GM23248 (cell line): ENCODE measurements at regions not wholly inside any gene's neighbourhood (a gene's known extent, or its start where the extent isn't known, plus 50 kb on each side); places are given as distances from the start of the nearest gene placed in this dataset.

ENCODE experiments used
- DNase-seq: peaks from one replicate; pipeline ENCODE4 v3.0.0-alpha.2; 2015
- H2AFZ ChIP-seq: fragments of 200-600 bp; sonication (generic); 2 replicates; pipeline ENCODE4 v1.6.1; 2016; ENCODE audit warnings: antibody characterized with exemption
- H3F3A ChIP-seq: fragments of 200-600 bp; sonication (generic); 2 replicates; pipeline ENCODE4 v1.6.1; 2016; ENCODE audit warnings: mild to moderate bottlenecking, antibody characterized with exemption, mixed run types; ENCODE audit not compliant: insufficient read depth
- H3K27ac ChIP-seq: fragments of 200-600 bp; sonication (generic); 2 replicates; pipeline ENCODE4 v1.5.1; 2016; ENCODE audit warnings: mild to moderate bottlenecking
- H3K27me3 ChIP-seq: fragments of 200-600 bp; sonication (generic); replicated peaks from 2 replicates; pipeline ENCODE4 v1.6.1; 2016; ENCODE audit warnings: mild to moderate bottlenecking; ENCODE audit not compliant: insufficient read depth
- H3K36me3 ChIP-seq: fragments of 200-600 bp; sonication (generic); 2 replicates; pipeline ENCODE4 v1.6.1; 2016; ENCODE audit warnings: low read depth, mild to moderate bottlenecking
- H3K4me1 ChIP-seq: fragments of 200-600 bp; sonication (generic); 2 replicates; pipeline ENCODE4 v1.6.1; 2016; ENCODE audit warnings: mild to moderate bottlenecking; ENCODE audit not compliant: insufficient read depth
- H3K4me2 ChIP-seq: fragments of 200-600 bp; sonication (generic); one replicate; pipeline ENCODE4 v1.6.1; 2016; ENCODE audit warnings: mild to moderate bottlenecking; ENCODE audit not compliant: unreplicated experiment
- H3K4me3 ChIP-seq: fragments of 200-600 bp; sonication (generic); 2 replicates; pipeline ENCODE4 v1.5.1; 2016; ENCODE audit warnings: mild to moderate bottlenecking
- H3K79me2 ChIP-seq: fragments of 200-600 bp; sonication (generic); 2 replicates; pipeline ENCODE4 v1.6.1; 2016; ENCODE audit warnings: mild to moderate bottlenecking; ENCODE audit not compliant: insufficient read depth
- H3K9ac ChIP-seq: fragments of 200-600 bp; sonication (generic); 2 replicates; pipeline ENCODE4 v1.6.1; 2016; ENCODE audit warnings: mild to moderate bottlenecking
- H3K9me2 ChIP-seq: fragments of 200-600 bp; sonication (generic); 2 replicates; pipeline ENCODE4 v1.6.1; 2016; ENCODE audit warnings: mixed run types, mild to moderate bottlenecking, moderate library complexity; ENCODE audit not compliant: insufficient read depth
- H3K9me3 ChIP-seq: fragments of 200-600 bp; sonication (generic); one replicate; pipeline ENCODE4 v1.6.1; 2017; ENCODE audit warnings: low read depth
- H4K20me1 ChIP-seq: fragments of 200-600 bp; sonication (generic); 2 replicates; pipeline ENCODE4 v1.6.0; 2016; ENCODE audit not compliant: insufficient read depth
- EZH2 ChIP-seq: fragments of 200-600 bp; sonication (generic); IDR thresholded peaks from 2 replicates; pipeline ENCODE4 v1.6.1; 2018; ENCODE audit warnings: antibody characterized with exemption, mild to moderate bottlenecking; ENCODE audit not compliant: insufficient read depth, poor library complexity, severe bottlenecking
- EZH2phosphoT487 ChIP-seq: fragments of 200-600 bp; sonication (generic); IDR thresholded peaks from 2 replicates; pipeline ENCODE4 v1.6.1; 2018; ENCODE audit warnings: antibody characterized with exemption, moderate library complexity, mild to moderate bottlenecking, low read depth; ENCODE audit not compliant: insufficient read depth
- WGBS, 2 experiments: methylation state at CpG; one replicate each; pipeline ENCODE4 v1.1.6; 2015 to 2017; ENCODE audit warnings: low lambda C conversion rate in 2 of 2, low coverage in 1 of 2; ENCODE audit errors: missing lambda C conversion rate in 2 of 2; 5-methylcytosine and 5-hydroxymethylcytosine counted together
- in situ Hi-C: fragments of 300-500 bp; cut with MboI; formaldehyde crosslinking; loops from 2 replicates; pipeline ENCODE4 v1.15.0; 2020

DNA sequence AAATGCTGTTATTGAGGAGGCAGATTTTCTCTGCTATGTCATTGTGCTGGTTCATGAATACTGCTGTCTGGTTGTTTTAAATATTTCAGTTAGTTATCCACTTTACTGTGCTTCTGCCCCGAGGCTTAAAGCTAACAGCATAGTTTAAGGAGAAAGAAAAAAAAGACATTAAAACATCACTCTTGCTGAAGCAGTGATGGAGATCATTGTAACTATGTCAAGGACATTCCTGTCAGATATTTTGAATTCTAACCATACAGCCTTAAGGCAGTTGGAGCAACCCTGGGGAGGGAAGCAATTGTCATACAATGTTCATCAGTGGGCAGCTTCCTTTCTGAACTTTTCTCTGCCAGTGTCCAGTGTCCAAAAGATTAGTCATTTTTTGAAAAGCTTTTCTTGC, 199.0 kb upstream of the DDX53 start:
- Histone ChIP-seq H3K27ac (peak overlapping the region; percentile 79), H2AFZ (no peak overlapping the region), H3F3A (peaks cover 14% of the 10 kb centered on the region; the same call in 1 of the 2 replicates), H4K20me1 (no peaks in the 10 kb centered on the region), H3K9me3 (no peaks in the 10 kb centered on the region), H3K79me2 (no peaks in the 10 kb centered on the region), H3K4me1 (peaks cover 17% of the 10 kb centered on the region), H3K9ac (peak overlapping the region; percentile 33; the same call in 1 of the 2 replicates), H3K4me3 (peak overlapping the region; percentile 40; the same call in 1 of the 2 replicates), H3K9me2 (no peaks in the 10 kb centered on the region), H3K36me3 (no peaks in the 10 kb centered on the region), H3K27me3 (no peaks in the 10 kb centered on the region), H3K4me2 (peak overlapping the region; percentile 36)
- 0 to 6% methylated on average over 1 of the region's 1 CpG for WGBS, 2 experiments
- in situ Hi-C loops = no loop called here
- TF ChIP-seq EZH2phosphoT487 (no peak), EZH2 (no peak)
- peak; percentile 58 for DNase-seq

DNA sequence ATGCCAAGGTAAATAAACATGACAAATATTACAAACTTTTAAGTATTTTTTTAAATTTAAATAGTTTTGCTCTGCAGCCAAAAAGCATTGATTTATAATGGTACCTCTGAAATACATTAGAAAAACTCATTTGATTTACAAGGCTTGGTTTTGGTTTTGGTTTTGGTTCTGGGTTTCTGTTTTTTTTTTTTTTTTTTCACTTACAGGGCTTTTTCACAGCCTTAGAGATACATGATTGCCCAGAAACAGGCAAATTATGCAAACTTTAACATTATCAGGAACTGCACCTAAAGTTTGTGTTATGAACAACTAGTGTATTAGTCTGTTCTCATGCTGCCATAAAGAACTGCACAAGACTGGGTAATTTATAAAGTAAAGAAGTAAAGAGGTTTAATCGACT, 196.4 kb upstream of the DDX53 start:
- 67 to 71% methylated on average over 1 of the region's 1 CpG for WGBS, 2 experiments

GRCh38 chrX:22810876-22811275, 188.9 kb upstream of the DDX53 start:
- H3K27me3 ChIP-seq = no peaks in the 10 kb centered on the region
- no peak overlapping the region for H2AFZ ChIP-seq
- DNase-seq = no peak
- no peaks in the 10 kb centered on the region for H3K9me3 ChIP-seq
- H3K4me1 ChIP-seq = no peaks in the 10 kb centered on the region
- no peaks in the 10 kb centered on the region for H3K9me2 ChIP-seq
- no peaks in the 10 kb centered on the region for H4K20me1 ChIP-seq
- no peaks in the 10 kb centered on the region for H3F3A ChIP-seq
- H3K27ac ChIP-seq = no peak overlapping the region
- H3K9ac ChIP-seq = no peak overlapping the region
- H3K36me3 ChIP-seq = no peaks in the 10 kb centered on the region
- no peak overlapping the region for H3K4me3 ChIP-seq
- 45 to 50% methylated on average over 2 of the region's 2 CpGs for WGBS, 2 experiments
- no peak overlapping the region for H3K4me2 ChIP-seq
- TF ChIP-seq EZH2 = no peak
- TF ChIP-seq EZH2phosphoT487 = no peak
- no peaks in the 10 kb centered on the region for H3K79me2 ChIP-seq
- in situ Hi-C loops = no loop called here

More for the DNA sequence above, 196.4 kb upstream of the DDX53 start:
- H3K4me3 ChIP-seq = no peak overlapping the region
- no peaks in the 10 kb centered on the region for H4K20me1 ChIP-seq
- no peaks in the 10 kb centered on the region for H3K36me3 ChIP-seq
- peaks cover 14% of the 10 kb centered on the region; the same call in 1 of the 2 replicates for H3F3A ChIP-seq
- no peaks in the 10 kb centered on the region for H3K9me2 ChIP-seq
- peaks cover 17% of the 10 kb centered on the region for H3K4me1 ChIP-seq
- H3K27ac ChIP-seq = no peak overlapping the region
- H3K27me3 ChIP-seq = no peaks in the 10 kb centered on the region
- in situ Hi-C loops = no loop called here
- DNase-seq = no peak
- TF ChIP-seq EZH2 (no peak), EZH2phosphoT487 (no peak)
- no peaks in the 10 kb centered on the region for H3K79me2 ChIP-seq
- H3K4me2 ChIP-seq = no peak overlapping the region
- no peak overlapping the region for H3K9ac ChIP-seq
- no peak overlapping the region for H2AFZ ChIP-seq
- H3K9me3 ChIP-seq = no peaks in the 10 kb centered on the region

GRCh38 chrX:22818061-22818460, 181.7 kb upstream of the DDX53 start:
- H3K36me3 ChIP-seq = no peaks in the 10 kb centered on the region
- H3K9me2 ChIP-seq = no peaks in the 10 kb centered on the region
- TF ChIP-seq EZH2 (no peak), EZH2phosphoT487 (no peak)
- no peak overlapping the region for H3K4me3 ChIP-seq
- in situ Hi-C loops = no loop called here
- H3K79me2 ChIP-seq = no peaks in the 10 kb centered on the region
- H3F3A ChIP-seq = no peaks in the 10 kb centered on the region
- peak; percentile 11 for DNase-seq
- H3K4me1 ChIP-seq = no peaks in the 10 kb centered on the region
- H2AFZ ChIP-seq = no peak overlapping the region
- no peaks in the 10 kb centered on the region for H4K20me1 ChIP-seq
- H3K9ac ChIP-seq = no peak overlapping the region
- H3K27ac ChIP-seq = no peak overlapping the region
- H3K27me3 ChIP-seq = no peaks in the 10 kb centered on the region
- H3K9me3 ChIP-seq = no peaks in the 10 kb centered on the region
- no peak overlapping the region for H3K4me2 ChIP-seq

DNA sequence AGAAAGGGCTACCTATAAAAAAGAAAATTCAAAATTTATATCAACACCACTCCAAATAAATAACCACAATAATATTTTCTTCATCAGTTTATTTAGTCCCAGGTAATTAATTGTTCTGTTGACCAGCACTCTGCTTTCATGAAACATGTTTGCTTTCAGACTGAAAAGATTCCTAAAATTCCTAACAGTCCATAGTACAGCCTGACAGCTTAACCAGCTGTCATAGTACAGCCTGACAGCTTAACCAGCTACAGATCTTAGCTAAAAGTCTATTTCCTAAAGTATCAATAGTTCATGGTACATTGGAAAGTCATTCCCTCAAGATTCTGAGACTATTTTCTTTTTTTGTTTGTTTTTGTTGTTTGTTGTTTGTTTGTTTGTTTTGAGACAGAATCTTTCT, 144.1 kb upstream of the DDX53 start:
- H3K36me3 ChIP-seq = no peaks in the 10 kb centered on the region
- no peak overlapping the region for H3K4me2 ChIP-seq
- H3K27me3 ChIP-seq = no peaks in the 10 kb centered on the region
- H3K9me3 ChIP-seq = no peaks in the 10 kb centered on the region
- no peak overlapping the region for H3K27ac ChIP-seq
- no peak overlapping the region for H3K4me3 ChIP-seq
- H3K79me2 ChIP-seq = no peaks in the 10 kb centered on the region
- no peak overlapping the region for H3K9ac ChIP-seq
- no peaks in the 10 kb centered on the region for H3K9me2 ChIP-seq
- H4K20me1 ChIP-seq = no peaks in the 10 kb centered on the region
- in situ Hi-C loops = no loop called here
- H3F3A ChIP-seq = no peaks in the 10 kb centered on the region
- TF ChIP-seq EZH2phosphoT487 = no peak
- no peak for TF ChIP-seq EZH2
- H2AFZ ChIP-seq = no peak overlapping the region
- no peak for DNase-seq
- no peaks in the 10 kb centered on the region for H3K4me1 ChIP-seq
